Peyer's patch (tissue), 4 donors: ENCODE measurements at regions not wholly inside any gene's neighbourhood (a gene's known extent, or its start where the extent isn't known, plus 50 kb on each side); places are given as distances from the start of the nearest gene placed in this dataset.

ENCODE experiments used
- CTCF ChIP-seq, 6 experiments: fragments of 450-650 bp in 4 of 6; fragments of 200-600 bp in 2 of 6; sonication (generic) in 1 of 6; IDR thresholded peaks; one replicate each; pipeline ENCODE4 v1.5.1; 2017 to 2019; ENCODE audit warnings: antibody characterized with exemption in 6 of 6, mild to moderate bottlenecking in 3 of 6, moderate library complexity in 1 of 6
- POLR2A ChIP-seq, 2 donors: fragments of 450-650 bp; IDR thresholded peaks; one replicate each; pipeline ENCODE4 v1.5.1; 2017; ENCODE audit warnings: antibody characterized with exemption in 2 of 2, mild to moderate bottlenecking in 2 of 2, moderate library complexity in 2 of 2

- TF ChIP-seq POLR2A (IDR thresholded peaks at IDR 0.05), result no peak
- peak in 5 of 6 experiments; percentile 5 to 83 (median 78) for TF ChIP-seq CTCF (IDR thresholded peaks at IDR 0.05)
Observed at GRCh38 chr6:148166339-148166968, 176.2 kb upstream of the SASH1 start.
